GM12891 (cell line): ENCODE measurements at regions not wholly inside any gene's neighbourhood (a gene's known extent, or its start where the extent isn't known, plus 50 kb on each side); places are given as distances from the start of the nearest gene placed in this dataset.

ENCODE experiments used
- POLR2A ChIP-seq: IDR thresholded peaks from 2 replicates; pipeline ENCODE4 v1.6.1; 2011; ENCODE audit warnings: low read depth, low read length, control low read depth
- POLR2AphosphoS5 ChIP-seq: IDR thresholded peaks from 2 replicates; pipeline ENCODE4 v1.6.1; 2011; ENCODE audit warnings: low read depth, low read length, control low read depth
- TAF1 ChIP-seq: IDR thresholded peaks from 2 replicates; pipeline ENCODE4 v1.6.1; 2011; ENCODE audit warnings: low read depth, low read length, control low read depth

DNA sequence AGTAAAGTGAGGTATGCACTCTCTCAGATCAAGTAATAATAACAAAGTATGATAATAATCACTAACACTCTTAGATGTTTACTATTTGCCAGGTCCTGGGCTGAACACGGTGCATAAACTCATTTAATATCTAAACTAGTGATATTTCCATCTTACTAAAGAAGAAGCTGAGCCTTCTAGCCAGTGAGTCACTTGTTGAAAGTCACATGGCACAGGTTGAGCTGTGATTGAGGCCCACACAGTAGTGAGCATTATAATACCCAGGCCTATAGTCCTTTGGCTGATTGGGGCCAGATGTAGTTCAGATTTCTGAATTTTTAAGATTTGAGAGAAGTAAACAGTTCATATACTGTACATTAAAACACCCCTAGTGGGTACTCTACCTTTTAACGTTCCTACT lies 93.2 kb upstream of the CCDC80 start:
- TF ChIP-seq TAF1 (no peak), POLR2A (no peak), POLR2AphosphoS5 (no peak)
